Choroid plexus epithelial cell (primary cell): ENCODE measurements at regions not wholly inside any gene's neighbourhood (a gene's known extent, or its start where the extent isn't known, plus 50 kb on each side); places are given as distances from the start of the nearest gene placed in this dataset.
"Not testable (repeated sequence)": the region's sequence is repeated elsewhere in the genome, so short reads cannot be mapped to it uniquely, and the experiment has no call there.

Experiments used
- DNase-seq: peaks from one replicate; pipeline ENCODE4 v3.0.0-alpha.2; 2010; ENCODE audit warnings: low read depth
- H3K4me3 ChIP-seq: 2 replicates; pipeline ENCODE4 v1.5.1; 2011; ENCODE audit warnings: low read depth, mild to moderate bottlenecking, control low read depth, low read length, moderate library complexity
- TF ChIP-seq, protein P1 (sequence below): conservative IDR thresholded peaks from 2 replicates; pipeline ENCODE4 v1.5.1; 2011; ENCODE audit warnings: low read depth, mild to moderate bottlenecking, control low read depth, inconsistent platforms, low read length, moderate library complexity

DNA sequence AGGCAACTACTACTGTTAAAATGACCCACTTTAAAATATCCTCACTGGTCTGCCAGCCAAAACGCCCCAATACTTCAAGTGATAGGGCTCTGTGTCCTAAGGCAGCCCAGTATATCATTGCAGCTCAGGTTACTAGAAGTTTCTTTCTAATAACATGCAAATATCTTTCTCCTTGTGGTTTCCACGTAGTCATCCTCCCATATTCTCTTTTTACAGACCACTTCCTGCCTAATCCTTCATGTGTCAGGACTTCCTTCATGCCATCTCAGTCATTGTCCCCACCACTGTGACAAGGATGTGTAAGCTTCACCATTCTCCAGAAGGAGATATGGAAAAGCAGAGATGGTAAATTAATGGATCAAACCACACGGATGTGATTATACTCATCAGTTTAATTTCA, 813.7 kb downstream of the MAT2B start:
- no peak for DNase-seq
- H3K4me3 ChIP-seq = no peak overlapping the region
- TF ChIP-seq, protein P1, sequence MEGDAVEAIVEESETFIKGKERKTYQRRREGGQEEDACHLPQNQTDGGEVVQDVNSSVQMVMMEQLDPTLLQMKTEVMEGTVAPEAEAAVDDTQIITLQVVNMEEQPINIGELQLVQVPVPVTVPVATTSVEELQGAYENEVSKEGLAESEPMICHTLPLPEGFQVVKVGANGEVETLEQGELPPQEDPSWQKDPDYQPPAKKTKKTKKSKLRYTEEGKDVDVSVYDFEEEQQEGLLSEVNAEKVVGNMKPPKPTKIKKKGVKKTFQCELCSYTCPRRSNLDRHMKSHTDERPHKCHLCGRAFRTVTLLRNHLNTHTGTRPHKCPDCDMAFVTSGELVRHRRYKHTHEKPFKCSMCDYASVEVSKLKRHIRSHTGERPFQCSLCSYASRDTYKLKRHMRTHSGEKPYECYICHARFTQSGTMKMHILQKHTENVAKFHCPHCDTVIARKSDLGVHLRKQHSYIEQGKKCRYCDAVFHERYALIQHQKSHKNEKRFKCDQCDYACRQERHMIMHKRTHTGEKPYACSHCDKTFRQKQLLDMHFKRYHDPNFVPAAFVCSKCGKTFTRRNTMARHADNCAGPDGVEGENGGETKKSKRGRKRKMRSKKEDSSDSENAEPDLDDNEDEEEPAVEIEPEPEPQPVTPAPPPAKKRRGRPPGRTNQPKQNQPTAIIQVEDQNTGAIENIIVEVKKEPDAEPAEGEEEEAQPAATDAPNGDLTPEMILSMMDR = no peak

DNA sequence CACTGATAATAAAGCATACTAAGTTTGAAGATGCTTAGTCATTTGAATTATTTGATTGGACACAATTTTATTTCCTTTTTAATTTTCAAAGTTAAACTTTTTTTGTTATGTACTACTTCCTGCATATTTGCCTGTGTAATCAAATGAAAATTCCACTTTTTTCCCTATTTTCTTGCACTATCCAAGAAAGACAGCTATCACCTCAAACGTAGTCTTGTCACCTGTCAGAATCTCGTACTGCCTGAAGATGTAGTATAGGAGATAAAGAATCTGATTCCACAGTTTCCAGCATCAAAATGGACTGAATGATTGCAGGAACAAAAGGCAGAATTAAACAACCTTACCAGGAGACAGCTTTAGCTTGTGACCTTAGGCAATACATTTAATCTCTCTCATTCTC, 818.8 kb downstream of the MAT2B start:
- H3K4me3 ChIP-seq = no peak overlapping the region
- no peak for DNase-seq
- TF ChIP-seq, protein P1 = no peak

DNA sequence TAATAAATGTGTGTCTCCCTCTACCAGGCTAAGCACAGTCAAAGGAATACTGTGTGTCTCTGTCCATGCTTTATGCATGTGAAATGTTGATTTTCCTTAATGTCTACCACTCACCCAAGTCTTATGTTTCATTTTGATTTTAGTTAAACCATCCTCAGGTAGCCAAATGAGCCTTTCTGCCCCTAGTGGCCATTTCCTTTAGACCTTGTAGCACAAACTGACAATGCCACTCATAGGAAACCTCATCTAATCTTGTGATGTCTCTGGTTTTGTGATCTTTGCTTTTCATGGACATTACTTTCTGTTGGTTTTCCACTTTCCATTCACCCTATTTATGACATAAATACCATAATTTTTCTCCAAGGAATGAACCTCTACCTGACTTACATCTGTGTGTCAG, 820.8 kb downstream of the MAT2B start:
- no peak for DNase-seq
- H3K4me3 ChIP-seq = no peak overlapping the region
- TF ChIP-seq, protein P1 = peak; percentile 39

DNA sequence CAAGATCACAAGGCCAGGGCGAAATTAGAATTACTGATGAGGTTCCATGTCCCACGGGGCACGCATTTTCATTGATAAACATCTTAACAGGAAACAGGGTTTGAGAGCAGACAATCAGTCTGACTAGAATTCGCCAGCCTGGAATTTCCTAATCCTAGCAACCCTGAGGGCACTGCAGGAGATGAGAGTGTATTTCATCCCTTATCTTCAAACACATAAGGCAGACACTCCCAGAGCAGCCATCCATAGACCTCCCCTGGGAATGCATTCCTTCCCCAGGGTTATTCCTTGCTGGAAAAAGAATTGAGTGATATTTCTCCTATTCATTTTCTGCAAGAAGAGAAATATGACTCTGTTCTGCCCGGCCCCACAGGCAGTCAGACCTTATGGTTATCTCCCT, 821.7 kb downstream of the MAT2B start:
- H3K4me3 ChIP-seq, DNase-seq: not testable (repeated sequence)

DNA sequence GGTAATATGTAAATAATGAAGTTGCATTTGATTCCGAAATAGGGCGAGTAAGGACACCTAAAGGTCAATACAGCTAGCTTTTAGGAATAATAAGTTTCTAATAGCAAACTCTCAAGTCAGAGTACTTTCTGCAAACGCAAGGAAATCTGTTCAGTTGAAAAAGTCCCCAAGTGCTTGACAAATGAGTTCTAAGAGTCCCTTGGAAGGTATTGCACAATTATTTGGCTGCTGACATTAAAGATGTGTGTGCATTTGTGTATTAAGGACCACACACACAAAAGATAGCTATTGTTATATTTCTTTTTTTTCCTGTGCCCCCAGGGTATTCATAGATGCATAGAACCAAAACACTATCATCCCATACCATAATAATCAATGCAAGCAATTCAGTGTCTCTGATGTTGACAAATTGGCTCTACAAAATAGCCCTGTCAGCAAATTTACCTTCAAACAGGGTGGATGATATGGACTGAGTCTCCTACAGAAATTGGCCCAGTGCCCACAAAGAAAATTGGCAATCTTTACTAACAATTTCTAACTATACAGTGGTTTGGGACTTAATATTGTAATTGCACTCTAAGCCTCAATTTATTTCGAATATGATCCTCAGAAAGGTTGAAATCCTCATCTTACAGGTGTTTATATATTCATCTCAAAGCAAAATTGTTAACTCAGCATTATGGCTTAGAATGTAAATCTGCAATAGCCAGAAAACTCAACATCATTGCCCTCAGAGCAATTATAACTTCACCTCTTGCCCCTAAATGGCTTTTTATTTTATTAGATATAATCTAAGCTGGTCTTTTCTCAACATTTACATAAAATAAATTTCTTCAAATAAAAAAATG, 827.2 kb downstream of the MAT2B start:
- DNase-seq = no peak
- H3K4me3 ChIP-seq = no peak overlapping the region
- TF ChIP-seq, protein P1 = no peak

DNA sequence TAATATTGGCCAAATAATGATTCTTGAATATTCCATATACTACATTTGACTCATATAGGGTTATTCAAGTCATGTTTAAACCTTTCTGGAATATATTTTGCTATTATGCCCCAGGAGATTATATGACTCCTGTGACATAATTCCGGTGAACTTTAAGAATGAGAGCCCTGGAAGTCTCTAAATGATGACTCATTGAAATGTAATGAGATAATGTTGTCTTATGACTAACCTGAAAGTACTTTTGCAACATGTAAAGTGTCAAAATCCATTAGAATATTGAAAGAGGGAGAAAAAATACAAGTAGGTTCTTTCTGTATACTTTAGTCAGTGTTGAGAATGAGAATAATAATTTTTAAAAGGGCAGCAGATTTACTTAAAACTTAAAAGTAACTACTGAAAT, 830.4 kb downstream of the MAT2B start:
- H3K4me3 ChIP-seq = no peak overlapping the region
- DNase-seq = peak; percentile 80
- TF ChIP-seq, protein P1 = no peak

DNA sequence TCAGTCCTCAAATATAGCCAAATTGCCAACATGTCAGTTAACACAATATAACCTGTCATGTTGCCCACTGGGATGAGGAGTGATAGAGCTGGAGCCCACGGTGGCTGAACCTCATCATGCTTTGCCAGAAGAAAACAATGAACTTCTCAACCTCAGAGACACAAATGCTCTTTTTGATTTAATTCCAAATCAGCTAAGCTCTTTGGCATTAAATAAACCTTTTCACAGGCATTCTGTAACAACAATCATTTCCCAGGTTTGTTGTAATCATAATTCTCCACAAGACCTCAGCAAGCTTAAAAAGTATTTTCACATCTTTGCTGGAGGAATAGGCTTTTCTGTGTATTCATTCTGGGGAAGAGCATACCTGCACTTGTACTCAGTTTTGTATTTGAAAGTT, 830.9 kb downstream of the MAT2B start:
- TF ChIP-seq, protein P1 = no peak
- H3K4me3 ChIP-seq = no peak overlapping the region
- no peak for DNase-seq
